GM19395 (cell line): ENCODE measurements at regions not wholly inside any gene's neighbourhood (a gene's known extent, or its start where the extent isn't known, plus 50 kb on each side); places are given as distances from the start of the nearest gene placed in this dataset.
"Not testable (repeated sequence)": the region's sequence is repeated elsewhere in the genome, so short reads cannot be mapped to it uniquely, and the experiment has no call there.

Experiments used
- ATAC-seq: cut with Tn5 transposase; IDR thresholded peaks from one replicate; pipeline ENCODE4 v1.9.1; 2021; ENCODE audit warnings: mild to moderate bottlenecking, moderate library complexity; ENCODE audit not compliant: unreplicated experiment

GRCh38 chr1:238601604-238602003 lies 710.9 kb upstream of the ZP4 start:
- ATAC-seq = not testable (repeated sequence)

DNA sequence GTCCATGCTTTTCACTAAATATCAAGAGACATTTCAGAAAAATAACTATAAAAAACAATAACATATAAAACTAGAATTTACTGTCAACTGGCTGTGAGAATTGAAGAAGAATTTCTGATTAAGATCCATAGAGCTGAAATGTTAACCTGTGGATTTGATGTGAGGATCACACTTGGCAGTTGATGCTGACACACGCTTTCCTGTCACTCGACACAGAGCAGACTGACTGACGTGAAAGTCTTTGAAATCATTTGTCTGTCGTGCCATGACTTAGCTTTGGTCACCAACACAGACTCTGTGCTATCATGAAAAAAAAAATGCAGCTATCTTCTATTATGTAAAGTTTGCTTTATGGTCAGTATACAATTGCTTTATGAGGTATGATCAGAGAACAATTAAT lies 706.0 kb upstream of the ZP4 start:
- ATAC-seq = no peak

GRCh38 chr1:238592621-238593020 lies 701.9 kb upstream of the ZP4 start:
- ATAC-seq = no peak

GRCh38 chr1:238589843-238590435 lies 699.2 kb upstream of the ZP4 start:
- no peak for ATAC-seq

DNA sequence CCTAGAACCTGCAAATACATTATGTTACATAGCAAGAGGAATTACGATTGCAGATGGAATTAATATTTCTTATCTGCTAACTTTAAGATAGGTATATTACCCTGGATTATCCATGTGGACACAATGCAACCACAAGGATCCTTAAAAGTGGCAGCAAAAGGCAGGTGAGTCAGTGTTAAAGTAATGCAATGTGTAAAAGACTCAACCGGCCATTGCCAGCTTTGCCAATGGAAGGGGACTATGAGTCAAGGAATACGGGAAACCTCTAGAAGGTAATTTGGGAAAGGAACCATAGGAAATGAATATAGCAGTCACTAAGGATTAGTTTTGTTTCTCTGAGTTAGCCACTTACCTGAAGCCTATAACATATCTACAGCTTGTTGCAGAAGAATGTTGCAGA lies 692.1 kb upstream of the ZP4 start:
- ATAC-seq = no peak

DNA sequence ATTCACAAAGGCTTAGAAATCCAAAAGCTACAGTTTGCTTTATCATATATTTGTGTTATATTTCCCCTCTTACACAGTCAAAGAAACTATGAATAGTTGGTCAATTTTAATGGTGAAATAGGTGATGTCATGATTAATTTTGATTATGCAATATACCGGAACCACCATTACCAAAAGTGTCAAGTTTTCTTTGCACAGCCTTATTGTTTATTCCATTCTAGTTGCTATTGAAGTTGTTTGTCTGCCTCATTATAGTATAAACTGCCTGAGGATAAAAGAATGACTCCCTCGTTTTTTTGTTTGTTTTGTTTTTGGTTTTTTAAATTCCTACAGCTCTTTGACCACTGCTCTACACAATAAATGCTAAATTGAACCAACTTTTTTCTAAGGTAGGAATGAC lies 690.6 kb upstream of the ZP4 start:
- no peak for ATAC-seq

- no peak for ATAC-seq
These were observed 678.0 kb upstream of the ZP4 start for GRCh38 chr1:238568735-238569134.

GRCh38 chr1:238562341-238562740 lies 671.6 kb upstream of the ZP4 start:
- no peak for ATAC-seq

GRCh38 chr1:238558746-238559145 lies 668.0 kb upstream of the ZP4 start:
- no peak for ATAC-seq

GRCh38 chr1:238558156-238558555 lies 667.4 kb upstream of the ZP4 start:
- no peak for ATAC-seq

DNA sequence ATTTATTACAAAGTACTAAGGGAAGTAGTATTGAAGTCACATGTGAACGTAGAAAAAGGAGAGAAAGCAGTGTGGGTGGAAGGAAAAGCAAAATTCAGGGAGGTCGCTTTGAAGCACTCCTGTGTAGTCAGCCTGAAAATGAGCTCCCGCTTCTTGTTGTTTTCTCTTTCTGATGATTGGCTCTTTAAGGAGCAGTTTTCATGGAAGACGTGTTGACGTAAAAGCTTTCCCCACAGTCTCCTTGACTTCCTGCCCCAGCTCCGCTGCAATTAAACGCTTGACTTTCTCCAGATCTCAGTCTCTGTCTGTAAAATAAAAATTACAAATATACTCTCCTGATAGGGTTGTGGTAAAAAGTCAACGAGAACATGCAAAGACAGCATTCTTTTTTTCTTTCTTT lies 661.5 kb upstream of the ZP4 start:
- ATAC-seq = no peak

- no peak for ATAC-seq
These were observed 658.4 kb upstream of the ZP4 start for GRCh38 chr1:238549137-238549536.

- ATAC-seq = no peak
These were observed 655.4 kb upstream of the ZP4 start for GRCh38 chr1:238546118-238546517.

DNA sequence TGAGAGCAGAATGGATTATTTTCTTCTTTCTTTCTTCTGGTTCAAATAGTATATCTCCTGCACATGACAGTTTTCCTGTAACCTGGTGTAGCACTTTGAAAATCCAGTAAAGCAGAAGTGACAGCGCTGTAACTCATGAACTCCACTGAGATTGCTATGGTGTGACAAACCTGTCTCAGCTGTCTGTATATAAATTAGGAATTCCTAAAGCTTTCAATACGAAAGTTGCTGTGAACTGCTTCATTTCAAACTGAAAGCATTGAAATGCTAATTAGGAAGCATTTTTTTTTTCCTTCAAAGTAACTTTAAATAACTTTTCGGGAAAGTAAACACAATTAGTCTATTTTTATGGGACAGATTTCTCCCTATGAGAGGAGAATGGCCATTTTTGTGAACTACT lies 646.9 kb upstream of the ZP4 start:
- ATAC-seq = no peak

GRCh38 chr1:238530209-238530851 lies 639.6 kb upstream of the ZP4 start:
- ATAC-seq = no peak

DNA sequence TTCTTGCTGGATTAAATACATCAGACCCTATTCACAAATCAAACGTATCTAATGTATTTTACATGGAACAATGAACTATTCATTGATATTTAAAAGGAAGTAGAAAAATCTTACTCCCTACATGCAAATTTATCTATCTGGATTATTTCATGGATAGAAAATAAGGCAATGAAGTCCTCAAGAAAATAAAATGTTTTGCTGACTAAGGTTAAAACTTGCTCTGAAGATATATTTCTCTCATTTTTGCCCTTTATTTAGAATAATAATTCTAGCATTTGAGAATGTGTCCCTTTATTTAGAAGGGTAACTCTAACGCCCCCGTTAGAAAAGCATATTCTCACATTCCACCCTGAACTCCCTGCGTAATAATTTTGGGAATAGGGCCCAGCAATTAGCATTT lies 627.0 kb upstream of the ZP4 start:
- ATAC-seq = no peak

DNA sequence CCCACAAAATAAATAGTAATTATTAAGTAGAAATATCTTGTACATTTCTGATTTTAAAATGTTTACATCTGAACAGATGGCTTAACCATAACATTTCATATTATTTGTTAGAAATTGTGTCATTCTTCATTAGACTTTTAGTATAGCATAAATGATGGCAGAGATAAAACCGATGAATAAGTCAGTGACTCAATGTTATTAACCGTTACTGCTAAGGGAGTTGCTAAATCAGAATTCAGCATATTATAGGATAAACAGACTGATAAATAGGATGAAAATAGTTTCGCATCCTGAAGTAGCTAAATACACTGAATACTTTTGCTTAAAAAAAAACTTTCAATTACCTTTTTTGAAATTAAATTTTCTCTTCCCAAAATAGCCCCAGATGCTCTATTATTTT lies 610.6 kb upstream of the ZP4 start:
- ATAC-seq = no peak

DNA sequence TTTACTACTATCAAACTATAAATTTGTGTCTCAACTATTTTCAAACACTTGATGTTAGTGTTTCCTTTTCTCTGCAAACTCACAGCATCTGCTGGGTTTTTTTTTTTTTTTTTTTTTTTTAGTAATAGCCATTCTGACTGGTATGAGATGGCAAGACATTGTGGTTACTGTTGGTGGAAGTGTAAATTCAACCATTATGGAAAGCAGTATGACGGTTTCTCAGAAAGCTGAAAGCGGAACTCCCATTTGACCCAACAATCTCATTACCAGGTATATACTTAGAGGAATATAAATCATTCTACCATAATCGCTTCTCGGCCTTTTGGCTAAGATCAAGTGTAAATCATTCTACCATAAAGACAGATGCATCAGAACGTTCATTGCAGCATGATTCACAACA lies 608.3 kb upstream of the ZP4 start:
- no peak for ATAC-seq

DNA sequence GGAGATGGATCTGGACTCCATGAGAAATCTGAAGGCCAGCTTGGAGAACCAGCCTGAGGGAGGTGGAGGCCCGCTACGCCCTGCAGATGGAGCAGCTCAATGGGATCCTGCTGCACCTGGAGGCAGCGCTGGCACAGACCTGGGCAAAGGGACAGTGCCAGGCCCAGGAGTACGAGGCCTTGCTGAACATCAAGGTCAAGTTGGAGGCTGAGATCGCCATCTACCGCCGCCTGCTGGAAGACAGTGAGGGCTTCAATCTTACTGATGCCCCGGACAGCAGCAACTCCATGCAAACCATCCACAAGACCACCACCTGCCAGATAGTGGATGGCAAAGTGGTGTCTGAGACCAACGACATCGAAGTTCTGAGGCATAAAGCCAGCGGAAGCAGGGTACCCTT lies 601.5 kb upstream of the ZP4 start:
- ATAC-seq = no peak

DNA sequence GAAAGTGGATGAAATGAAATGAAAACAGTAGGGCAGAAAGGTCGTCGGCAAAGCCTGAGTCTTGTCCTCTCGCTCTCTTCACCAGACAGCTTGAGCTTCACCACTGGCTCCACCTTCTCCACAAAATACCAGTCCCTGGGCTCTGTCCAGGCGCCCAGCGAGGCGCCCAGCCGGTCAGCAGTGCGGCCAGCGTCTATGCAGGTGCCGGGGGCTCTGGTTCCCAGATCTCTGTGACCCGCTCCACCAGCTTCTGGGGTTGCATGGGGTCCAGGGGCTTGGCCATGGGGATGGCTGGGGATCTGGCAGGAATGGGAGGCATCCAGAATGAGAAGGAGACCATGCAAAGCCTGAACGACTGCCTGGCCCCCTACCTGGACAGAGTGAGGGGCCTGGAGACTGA lies 600.5 kb upstream of the ZP4 start:
- no peak for ATAC-seq

- no peak for ATAC-seq
These were observed 598.3 kb upstream of the ZP4 start for GRCh38 chr1:238489006-238489405.

- ATAC-seq = no peak
These were observed 597.7 kb upstream of the ZP4 start for GRCh38 chr1:238488401-238488800.

- ATAC-seq = no peak
These were observed 597.2 kb upstream of the ZP4 start for GRCh38 chr1:238487931-238488330.
